Panc1 (cell line): ENCODE measurements at regions not wholly inside any gene's neighbourhood (a gene's known extent, or its start where the extent isn't known, plus 50 kb on each side); places are given as distances from the start of the nearest gene placed in this dataset.

ENCODE experiments used
- ATAC-seq: fragments of 200-7000 bp; cut with Tn5 transposase; 2 replicates; pipeline ENCODE4 v1.9.1; 2020; ENCODE audit warnings: mild to moderate bottlenecking, moderate library complexity
- BruUV-seq: library from RNA; stranded (reverse); fragments of 400-500 nt; replicated peaks from 2 replicates; lab custom pipeline; 2021; lab: Mats Ljungman, UMichigan
- CTCF ChIA-PET: fragments of 300-600 bp; sonication (Branson Sonifier 250); formaldehyde crosslinking; loops from one replicate; lab custom pipeline; 2022; ENCODE audit warnings: antibody characterized with exemption; lab: Charles Lee
- POLR2A ChIA-PET: fragments of 300-600 bp; sonication (Branson Sonifier 250); formaldehyde crosslinking; loops from one replicate; lab custom pipeline; 2022; ENCODE audit warnings: antibody characterized with exemption; lab: Charles Lee
- DNase-seq: peaks from one replicate; pipeline ENCODE4 v3.0.0-alpha.2; 2010; ENCODE audit warnings: low read depth, low spot score
- H3K27ac ChIP-seq: 2 replicates; pipeline ENCODE4 v1.5.1; 2011; ENCODE audit warnings: mild to moderate bottlenecking, low read length, inconsistent platforms
- H3K27me3 ChIP-seq: fragments of 200-500 bp; sonication (Bioruptor generic); 2 replicates; pipeline ENCODE4 v1.6.0; 2014; ENCODE audit warnings: low read length, inconsistent platforms; ENCODE audit not compliant: control insufficient read depth, insufficient read depth
- H3K36me3 ChIP-seq: fragments of 200-500 bp; sonication (Bioruptor generic); 2 replicates; pipeline ENCODE4 v1.5.1; 2014; ENCODE audit warnings: inconsistent platforms, mild to moderate bottlenecking, low read length, moderate library complexity; ENCODE audit not compliant: control insufficient read depth, insufficient read depth
- H3K4me1 ChIP-seq: 2 replicates; pipeline ENCODE4 v1.5.1; 2011; ENCODE audit warnings: inconsistent platforms, mild to moderate bottlenecking, low read length, moderate library complexity; ENCODE audit not compliant: control insufficient read depth, insufficient read depth
- H3K4me3 ChIP-seq, 2 experiments: 2 replicates each; pipeline ENCODE4 v1.5.1; 2011 to 2012; ENCODE audit warnings: low read depth in 2 of 2, low read length in 2 of 2, mild to moderate bottlenecking in 2 of 2, inconsistent platforms in 1 of 2, moderate library complexity in 1 of 2
- H3K9me3 ChIP-seq: fragments of 200-500 bp; sonication (Bioruptor generic); 2 replicates; pipeline ENCODE4 v1.5.1; 2014; ENCODE audit warnings: low read depth, mild to moderate bottlenecking, inconsistent platforms, low read length, moderate library complexity; ENCODE audit not compliant: control insufficient read depth, insufficient read depth
- POLR2AphosphoS5 ChIP-seq: IDR thresholded peaks from 2 replicates; pipeline ENCODE4 v1.6.1; 2012; ENCODE audit warnings: mild to moderate bottlenecking, low read depth, low read length, moderate library complexity
- SIN3A ChIP-seq: IDR thresholded peaks from 2 replicates; pipeline ENCODE4 v1.6.1; 2012; ENCODE audit warnings: low read depth, mild to moderate bottlenecking, low read length, moderate library complexity, borderline replicate concordance; ENCODE audit not compliant: insufficient read depth
- TCF7L2 ChIP-seq: IDR thresholded peaks from 2 replicates; pipeline ENCODE4 v1.6.1; 2011; ENCODE audit warnings: mild to moderate bottlenecking, low read depth, low read length, inconsistent platforms
- in situ Hi-C: cut with HindIII; loops from 2 replicates; pipeline ENCODE4 v1.10.0; 2016; ENCODE audit warnings: low sequenced_read_pairs, low pct_unique_long_range_greater_than_20kb
- intact Hi-C: fragments of 100-400 bp; cut with micrococcal nuclease; formaldehyde crosslinking; loops from one replicate; pipeline ENCODE4 v1.10.0; 2022; ENCODE audit not compliant: unreplicated experiment
- TF ChIP-seq, protein P1 (sequence below): fragments of 450-650 bp; IDR thresholded peaks from 2 replicates; pipeline ENCODE4 v1.5.1; 2017; ENCODE audit warnings: mild to moderate bottlenecking
- TF ChIP-seq, protein P2 (sequence below), 2 experiments: IDR thresholded peaks; 2 replicates each; pipeline ENCODE4 v1.6.1; 2011 to 2012; ENCODE audit warnings: low read depth in 2 of 2, control low read depth in 1 of 2, low read length in 1 of 2, mild to moderate bottlenecking in 1 of 2, moderate library complexity in 1 of 2; ENCODE audit not compliant: insufficient read depth in 1 of 2

DNA sequence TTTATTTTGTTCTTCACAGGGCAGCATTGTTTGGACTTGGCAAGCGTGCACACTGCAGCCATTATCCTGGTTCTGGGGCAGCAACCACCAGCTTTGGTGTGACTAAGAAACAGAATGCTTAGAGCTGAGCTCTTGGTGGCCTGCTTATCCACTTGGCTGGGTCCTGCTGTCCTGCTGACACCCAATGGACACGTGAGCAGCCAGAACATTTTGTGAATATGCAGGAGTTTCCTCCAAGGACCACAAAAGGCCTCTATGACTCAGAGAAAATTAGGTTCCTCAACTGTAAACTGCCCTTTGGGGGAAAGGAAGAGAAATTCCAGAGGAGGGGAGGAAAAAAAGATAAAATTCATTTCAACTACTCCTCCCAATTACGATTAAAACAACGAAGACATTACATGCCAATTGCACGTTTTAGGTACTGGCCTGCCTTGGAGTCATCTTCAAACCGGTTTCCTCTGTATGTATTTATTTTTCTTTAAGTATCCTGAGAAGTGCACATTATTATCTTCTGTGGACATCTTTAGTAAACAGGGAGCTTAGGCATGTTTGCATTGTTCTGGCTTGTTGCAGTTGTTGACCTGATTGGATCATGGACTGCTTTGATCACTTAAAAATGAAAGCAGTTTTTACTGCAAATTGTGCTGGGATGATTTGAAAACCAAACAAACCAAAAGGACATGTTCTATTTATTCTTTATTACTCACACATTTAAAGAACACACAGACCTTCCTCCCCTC is 82.3 kb upstream of the TLE4 start:
- DNase-seq: no peak
- intact Hi-C loops: loop anchor here (10.0 kb wide), 1 partner anchor 75 kb away; no protein-coding TSS in a partner anchor
- CTCF ChIA-PET: no interaction called here

DNA sequence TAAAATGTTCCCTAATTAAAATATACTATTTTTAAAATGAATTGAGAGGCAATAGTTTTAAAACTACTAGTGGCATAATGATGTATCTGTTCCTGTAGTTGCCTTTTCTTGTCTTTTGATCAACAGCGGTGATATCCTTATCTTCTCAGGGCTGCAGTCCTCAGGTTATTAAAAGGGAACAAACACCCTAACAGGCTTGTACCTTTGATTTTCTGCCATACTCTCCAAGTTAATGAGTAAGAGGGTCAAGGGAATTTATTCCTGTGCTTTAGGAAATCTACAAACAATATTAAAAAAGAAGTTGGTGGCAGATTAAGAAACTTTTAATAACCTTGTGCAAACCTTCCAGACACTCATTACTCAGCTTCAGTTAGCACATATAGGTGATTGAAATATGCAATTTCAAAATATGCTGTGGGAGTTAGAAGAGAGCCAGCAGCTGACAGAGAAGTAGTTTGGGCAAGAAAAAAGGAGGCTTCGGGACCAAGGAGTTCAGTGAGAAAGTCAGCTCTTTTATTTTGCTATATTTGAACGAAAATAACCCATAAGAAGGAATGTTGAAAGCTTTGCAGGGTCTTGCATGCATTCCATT is 81.0 kb upstream of the TLE4 start:
- intact Hi-C loops: no loop called here
- CTCF ChIA-PET: no interaction called here

More for the DNA sequence above, 82.3 kb upstream of the TLE4 start:
- Histone ChIP-seq H3K9me3 (no peaks in the 10 kb centered on the region), H3K27me3 (no peaks in the 10 kb centered on the region), H3K27ac (no peak overlapping the region), H3K4me3 (no peak overlapping the region), H3K36me3 (no peaks in the 10 kb centered on the region), H3K4me1 (no peaks in the 10 kb centered on the region)
- POLR2A ChIA-PET: interaction anchor here (0.5 kb wide), 1 partner anchor 71 kb away, joined by 3 read pairs; no protein-coding TSS in a partner anchor
- ATAC-seq: peak; percentile 74
- in situ Hi-C loops: no loop called here
- TF ChIP-seq, protein P1, sequence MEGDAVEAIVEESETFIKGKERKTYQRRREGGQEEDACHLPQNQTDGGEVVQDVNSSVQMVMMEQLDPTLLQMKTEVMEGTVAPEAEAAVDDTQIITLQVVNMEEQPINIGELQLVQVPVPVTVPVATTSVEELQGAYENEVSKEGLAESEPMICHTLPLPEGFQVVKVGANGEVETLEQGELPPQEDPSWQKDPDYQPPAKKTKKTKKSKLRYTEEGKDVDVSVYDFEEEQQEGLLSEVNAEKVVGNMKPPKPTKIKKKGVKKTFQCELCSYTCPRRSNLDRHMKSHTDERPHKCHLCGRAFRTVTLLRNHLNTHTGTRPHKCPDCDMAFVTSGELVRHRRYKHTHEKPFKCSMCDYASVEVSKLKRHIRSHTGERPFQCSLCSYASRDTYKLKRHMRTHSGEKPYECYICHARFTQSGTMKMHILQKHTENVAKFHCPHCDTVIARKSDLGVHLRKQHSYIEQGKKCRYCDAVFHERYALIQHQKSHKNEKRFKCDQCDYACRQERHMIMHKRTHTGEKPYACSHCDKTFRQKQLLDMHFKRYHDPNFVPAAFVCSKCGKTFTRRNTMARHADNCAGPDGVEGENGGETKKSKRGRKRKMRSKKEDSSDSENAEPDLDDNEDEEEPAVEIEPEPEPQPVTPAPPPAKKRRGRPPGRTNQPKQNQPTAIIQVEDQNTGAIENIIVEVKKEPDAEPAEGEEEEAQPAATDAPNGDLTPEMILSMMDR: no peak
- TF ChIP-seq TCF7L2: peak; percentile 82
- no peak for TF ChIP-seq SIN3A
- no TSS peak for BruUV-seq

More for the DNA sequence above, 81.0 kb upstream of the TLE4 start:
- no TSS peak for BruUV-seq
- DNase-seq (no peak), ATAC-seq (no peak)
- H3K27ac ChIP-seq: no peak overlapping the region
- no peaks in the 10 kb centered on the region for H3K27me3 ChIP-seq
- no peak for TF ChIP-seq SIN3A
- no peak for TF ChIP-seq POLR2AphosphoS5
- no peak for TF ChIP-seq TCF7L2
- TF ChIP-seq, protein P2, sequence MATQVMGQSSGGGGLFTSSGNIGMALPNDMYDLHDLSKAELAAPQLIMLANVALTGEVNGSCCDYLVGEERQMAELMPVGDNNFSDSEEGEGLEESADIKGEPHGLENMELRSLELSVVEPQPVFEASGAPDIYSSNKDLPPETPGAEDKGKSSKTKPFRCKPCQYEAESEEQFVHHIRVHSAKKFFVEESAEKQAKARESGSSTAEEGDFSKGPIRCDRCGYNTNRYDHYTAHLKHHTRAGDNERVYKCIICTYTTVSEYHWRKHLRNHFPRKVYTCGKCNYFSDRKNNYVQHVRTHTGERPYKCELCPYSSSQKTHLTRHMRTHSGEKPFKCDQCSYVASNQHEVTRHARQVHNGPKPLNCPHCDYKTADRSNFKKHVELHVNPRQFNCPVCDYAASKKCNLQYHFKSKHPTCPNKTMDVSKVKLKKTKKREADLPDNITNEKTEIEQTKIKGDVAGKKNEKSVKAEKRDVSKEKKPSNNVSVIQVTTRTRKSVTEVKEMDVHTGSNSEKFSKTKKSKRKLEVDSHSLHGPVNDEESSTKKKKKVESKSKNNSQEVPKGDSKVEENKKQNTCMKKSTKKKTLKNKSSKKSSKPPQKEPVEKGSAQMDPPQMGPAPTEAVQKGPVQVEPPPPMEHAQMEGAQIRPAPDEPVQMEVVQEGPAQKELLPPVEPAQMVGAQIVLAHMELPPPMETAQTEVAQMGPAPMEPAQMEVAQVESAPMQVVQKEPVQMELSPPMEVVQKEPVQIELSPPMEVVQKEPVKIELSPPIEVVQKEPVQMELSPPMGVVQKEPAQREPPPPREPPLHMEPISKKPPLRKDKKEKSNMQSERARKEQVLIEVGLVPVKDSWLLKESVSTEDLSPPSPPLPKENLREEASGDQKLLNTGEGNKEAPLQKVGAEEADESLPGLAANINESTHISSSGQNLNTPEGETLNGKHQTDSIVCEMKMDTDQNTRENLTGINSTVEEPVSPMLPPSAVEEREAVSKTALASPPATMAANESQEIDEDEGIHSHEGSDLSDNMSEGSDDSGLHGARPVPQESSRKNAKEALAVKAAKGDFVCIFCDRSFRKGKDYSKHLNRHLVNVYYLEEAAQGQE (IDR thresholded peaks at IDR 0.05; ENCODE audit: insufficient read depth in 1 of 2, low read depth in 2 of 2, low read length in 1 of 2): no peak
- TF ChIP-seq, protein P1: no peak
- POLR2A ChIA-PET: no interaction called here
- H3K4me1 ChIP-seq: no peaks in the 10 kb centered on the region
- H3K36me3 ChIP-seq: no peaks in the 10 kb centered on the region
- in situ Hi-C loops: no loop called here
- H3K9me3 ChIP-seq: no peaks in the 10 kb centered on the region
- no peak overlapping the region for H3K4me3 ChIP-seq
